ENCODE measurements at regions not wholly inside any gene's neighbourhood (a gene's known extent, or its start where the extent isn't known, plus 50 kb on each side); places are given as distances from the start of the nearest gene placed in this dataset.

DNA sequence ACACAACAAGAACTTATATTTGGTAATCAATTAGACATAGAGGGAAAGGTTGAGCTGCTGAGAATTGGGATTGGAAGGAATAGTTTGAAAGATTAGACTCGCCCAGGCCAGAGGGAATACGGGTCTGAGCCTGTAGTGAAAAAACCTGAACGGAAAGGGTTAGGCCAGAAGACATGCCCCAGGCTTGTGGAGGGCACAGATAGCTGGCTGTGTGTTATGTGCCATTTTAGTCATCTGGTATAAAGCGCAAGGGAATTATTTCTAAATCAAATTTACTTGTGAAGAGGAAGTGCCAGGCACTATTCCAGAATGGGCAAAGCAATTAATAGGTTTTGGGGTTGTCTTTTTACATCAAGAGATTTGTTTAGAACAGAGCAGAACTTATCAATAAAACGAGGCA, 187.5 kb upstream of the ANKRD50 start:
- ATAC-seq, result no peak
- ChIA-PET CTCF (ENCODE audit: low intra/inter-chr PET ratio) (no interaction called here), POLR2A (no interaction called here)
- no peak overlapping the region for H2AFZ ChIP-seq (ENCODE audit: low read depth, low read length)
- H3K27ac ChIP-seq (ENCODE audit: extremely low read depth, low read depth, low read length), result no peak overlapping the region
- intact Hi-C loops (cut with micrococcal nuclease), result no loop called here
- no peaks in the 10 kb centered on the region for H3K36me3 ChIP-seq (ENCODE audit: control insufficient read depth, insufficient read depth, low read length)
- no peak for TF ChIP-seq ZBTB17 (CRISPR knock-in tag; IDR thresholded peaks at IDR 0.05)
- TF ChIP-seq BCL6 (CRISPR knock-in tag; IDR thresholded peaks at IDR 0.05), result no peak
- TF ChIP-seq GTF2E2 (tag; IDR thresholded peaks at IDR 0.05), result no peak
- TF ChIP-seq, protein P1, sequence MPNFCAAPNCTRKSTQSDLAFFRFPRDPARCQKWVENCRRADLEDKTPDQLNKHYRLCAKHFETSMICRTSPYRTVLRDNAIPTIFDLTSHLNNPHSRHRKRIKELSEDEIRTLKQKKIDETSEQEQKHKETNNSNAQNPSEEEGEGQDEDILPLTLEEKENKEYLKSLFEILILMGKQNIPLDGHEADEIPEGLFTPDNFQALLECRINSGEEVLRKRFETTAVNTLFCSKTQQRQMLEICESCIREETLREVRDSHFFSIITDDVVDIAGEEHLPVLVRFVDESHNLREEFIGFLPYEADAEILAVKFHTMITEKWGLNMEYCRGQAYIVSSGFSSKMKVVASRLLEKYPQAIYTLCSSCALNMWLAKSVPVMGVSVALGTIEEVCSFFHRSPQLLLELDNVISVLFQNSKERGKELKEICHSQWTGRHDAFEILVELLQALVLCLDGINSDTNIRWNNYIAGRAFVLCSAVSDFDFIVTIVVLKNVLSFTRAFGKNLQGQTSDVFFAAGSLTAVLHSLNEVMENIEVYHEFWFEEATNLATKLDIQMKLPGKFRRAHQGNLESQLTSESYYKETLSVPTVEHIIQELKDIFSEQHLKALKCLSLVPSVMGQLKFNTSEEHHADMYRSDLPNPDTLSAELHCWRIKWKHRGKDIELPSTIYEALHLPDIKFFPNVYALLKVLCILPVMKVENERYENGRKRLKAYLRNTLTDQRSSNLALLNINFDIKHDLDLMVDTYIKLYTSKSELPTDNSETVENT (CRISPR knock-in tag; IDR thresholded peaks at IDR 0.05), result no peak
- TF ChIP-seq, protein P2, sequence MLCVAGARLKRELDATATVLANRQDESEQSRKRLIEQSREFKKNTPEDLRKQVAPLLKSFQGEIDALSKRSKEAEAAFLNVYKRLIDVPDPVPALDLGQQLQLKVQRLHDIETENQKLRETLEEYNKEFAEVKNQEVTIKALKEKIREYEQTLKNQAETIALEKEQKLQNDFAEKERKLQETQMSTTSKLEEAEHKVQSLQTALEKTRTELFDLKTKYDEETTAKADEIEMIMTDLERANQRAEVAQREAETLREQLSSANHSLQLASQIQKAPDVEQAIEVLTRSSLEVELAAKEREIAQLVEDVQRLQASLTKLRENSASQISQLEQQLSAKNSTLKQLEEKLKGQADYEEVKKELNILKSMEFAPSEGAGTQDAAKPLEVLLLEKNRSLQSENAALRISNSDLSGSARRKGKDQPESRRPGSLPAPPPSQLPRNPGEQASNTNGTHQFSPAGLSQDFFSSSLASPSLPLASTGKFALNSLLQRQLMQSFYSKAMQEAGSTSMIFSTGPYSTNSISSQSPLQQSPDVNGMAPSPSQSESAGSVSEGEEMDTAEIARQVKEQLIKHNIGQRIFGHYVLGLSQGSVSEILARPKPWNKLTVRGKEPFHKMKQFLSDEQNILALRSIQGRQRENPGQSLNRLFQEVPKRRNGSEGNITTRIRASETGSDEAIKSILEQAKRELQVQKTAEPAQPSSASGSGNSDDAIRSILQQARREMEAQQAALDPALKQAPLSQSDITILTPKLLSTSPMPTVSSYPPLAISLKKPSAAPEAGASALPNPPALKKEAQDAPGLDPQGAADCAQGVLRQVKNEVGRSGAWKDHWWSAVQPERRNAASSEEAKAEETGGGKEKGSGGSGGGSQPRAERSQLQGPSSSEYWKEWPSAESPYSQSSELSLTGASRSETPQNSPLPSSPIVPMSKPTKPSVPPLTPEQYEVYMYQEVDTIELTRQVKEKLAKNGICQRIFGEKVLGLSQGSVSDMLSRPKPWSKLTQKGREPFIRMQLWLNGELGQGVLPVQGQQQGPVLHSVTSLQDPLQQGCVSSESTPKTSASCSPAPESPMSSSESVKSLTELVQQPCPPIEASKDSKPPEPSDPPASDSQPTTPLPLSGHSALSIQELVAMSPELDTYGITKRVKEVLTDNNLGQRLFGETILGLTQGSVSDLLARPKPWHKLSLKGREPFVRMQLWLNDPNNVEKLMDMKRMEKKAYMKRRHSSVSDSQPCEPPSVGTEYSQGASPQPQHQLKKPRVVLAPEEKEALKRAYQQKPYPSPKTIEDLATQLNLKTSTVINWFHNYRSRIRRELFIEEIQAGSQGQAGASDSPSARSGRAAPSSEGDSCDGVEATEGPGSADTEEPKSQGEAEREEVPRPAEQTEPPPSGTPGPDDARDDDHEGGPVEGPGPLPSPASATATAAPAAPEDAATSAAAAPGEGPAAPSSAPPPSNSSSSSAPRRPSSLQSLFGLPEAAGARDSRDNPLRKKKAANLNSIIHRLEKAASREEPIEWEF (CRISPR knock-in tag; IDR thresholded peaks at IDR 0.05), result no peak
- no peak for TF ChIP-seq YBX1 (IDR thresholded peaks at IDR 0.05)
- no peak for TF ChIP-seq CAMTA2 (CRISPR knock-in tag; conservative IDR thresholded peaks at IDR 0.05)
- TF ChIP-seq, protein P3, sequence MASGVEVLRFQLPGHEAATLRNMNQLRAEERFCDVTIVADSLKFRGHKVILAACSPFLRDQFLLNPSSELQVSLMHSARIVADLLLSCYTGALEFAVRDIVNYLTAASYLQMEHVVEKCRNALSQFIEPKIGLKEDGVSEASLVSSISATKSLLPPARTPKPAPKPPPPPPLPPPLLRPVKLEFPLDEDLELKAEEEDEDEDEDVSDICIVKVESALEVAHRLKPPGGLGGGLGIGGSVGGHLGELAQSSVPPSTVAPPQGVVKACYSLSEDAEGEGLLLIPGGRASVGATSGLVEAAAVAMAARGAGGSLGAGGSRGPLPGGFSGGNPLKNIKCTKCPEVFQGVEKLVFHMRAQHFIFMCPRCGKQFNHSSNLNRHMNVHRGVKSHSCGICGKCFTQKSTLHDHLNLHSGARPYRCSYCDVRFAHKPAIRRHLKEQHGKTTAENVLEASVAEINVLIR (CRISPR knock-in tag; IDR thresholded peaks at IDR 0.05), result no peak
- TF ChIP-seq NCOA4 (IDR thresholded peaks at IDR 0.05; ENCODE audit: partially characterized antibody), result no peak
- TF ChIP-seq ZNF668 (CRISPR knock-in tag; IDR thresholded peaks at IDR 0.05), result no peak
- TF ChIP-seq BCOR (IDR thresholded peaks at IDR 0.05), result no peak
- TF ChIP-seq SLC30A9 (CRISPR knock-in tag; IDR thresholded peaks at IDR 0.05), result no peak
- no peak for TF ChIP-seq STAT5B (CRISPR knock-in tag; IDR thresholded peaks at IDR 0.05)
- no TSS peak for BruUV-seq (replicated peaks)
- no peaks in the 10 kb centered on the region for H3K79me2 ChIP-seq (ENCODE audit: control insufficient read depth, insufficient read depth, low read length)
- 0% methylated on average over 5 of the region's 5 CpGs for WGBS (ENCODE audit: insufficient coverage, low coverage, missing lambda C conversion rate)
- DNase-seq (ENCODE audit: extremely low read depth in 1 of 4, low spot score in 3 of 4), result no peak
- no peak for FAIRE-seq
- no peak overlapping the region for H3K9ac ChIP-seq (ENCODE audit: insufficient read depth in 1 of 2, low read depth in 2 of 2, low read length in 2 of 2)
- no peak overlapping the region for H3K4me2 ChIP-seq (ENCODE audit: insufficient read depth, low read length)
- in situ Hi-C loops (cut with MboI), result no loop called here
- no peaks in the 10 kb centered on the region for H4K20me1 ChIP-seq (replicated peaks; ENCODE audit: control insufficient read depth, insufficient read depth, low read length)
- no peaks in the 10 kb centered on the region for H3K27me3 ChIP-seq (ENCODE audit: control insufficient read depth in 2 of 2, insufficient read depth in 2 of 2, low read length in 2 of 2)
- H3K9me3 ChIP-seq (replicated peaks; ENCODE audit: control insufficient read depth, insufficient read depth, low read depth, low read length), result no peaks in the 10 kb centered on the region
- H3K4me1 ChIP-seq (replicated peaks in 1 of 2; ENCODE audit: control insufficient read depth in 2 of 2, insufficient read depth in 2 of 2, low read length in 2 of 2), result no peaks in the 10 kb centered on the region
- H3K9me1 ChIP-seq (ENCODE audit: control insufficient read depth, insufficient read depth, low read length), result no peaks in the 10 kb centered on the region
- H3K4me3 ChIP-seq, result no peak overlapping the region
